ENCODE measurements at regions not wholly inside any gene's neighbourhood (a gene's known extent, or its start where the extent isn't known, plus 50 kb on each side); places are given as distances from the start of the nearest gene placed in this dataset.

- DNase-seq, result no peak
Measured at GRCh38 chr12:123077298-123078119, 73.4 kb downstream of the PITPNM2 start.

- DNase-seq, result peak; percentile 42 to 44
Measured at GRCh38 chr12:123076604-123077297, 74.1 kb downstream of the PITPNM2 start.

GRCh38 chr12:123075646-123076171 lies 75.2 kb downstream of the PITPNM2 start:
- DNase-seq, result peak; percentile 68 to 71

- DNase-seq, result no peak
Measured at GRCh38 chr12:123075087-123075645, 75.7 kb downstream of the PITPNM2 start.

- no peak for DNase-seq
Measured at GRCh38 chr12:123073962-123074801, 76.7 kb downstream of the PITPNM2 start.

- no peak for DNase-seq
Measured at GRCh38 chr12:123073292-123073691, 77.6 kb downstream of the PITPNM2 start.

GRCh38 chr12:123071857-123072256 lies 79.0 kb downstream of the PITPNM2 start:
- no peak for DNase-seq

- no peak for DNase-seq
Measured at GRCh38 chr12:123071099-123071800, 79.6 kb downstream of the PITPNM2 start.

GRCh38 chr12:123070267-123071081 lies 80.4 kb downstream of the PITPNM2 start:
- DNase-seq, result no peak

- no peak for DNase-seq
Measured at GRCh38 chr12:123069436-123070266, 81.2 kb downstream of the PITPNM2 start.

- DNase-seq, result no peak
Measured at GRCh38 chr12:123067654-123068053, 83.2 kb downstream of the PITPNM2 start.

- DNase-seq, result no peak
Measured at GRCh38 chr12:123066384-123066710, 84.5 kb downstream of the PITPNM2 start.

- no peak for DNase-seq
Measured at GRCh38 chr12:123065676-123066383, 85.1 kb downstream of the PITPNM2 start.

GRCh38 chr12:123064885-123065619 lies 84.6 kb downstream of the ARL6IP4 start:
- DNase-seq, result no peak

GRCh38 chr12:123064366-123064765 lies 83.9 kb downstream of the ARL6IP4 start:
- DNase-seq, result no peak

GRCh38 chr12:123063535-123063934 lies 83.1 kb downstream of the ARL6IP4 start:
- no peak for DNase-seq

- no peak for DNase-seq
Measured at GRCh38 chr12:123062681-123063486, 82.4 kb downstream of the ARL6IP4 start.
